Peyer's patch (tissue), 4 donors: ENCODE measurements at regions not wholly inside any gene's neighbourhood (a gene's known extent, or its start where the extent isn't known, plus 50 kb on each side); places are given as distances from the start of the nearest gene placed in this dataset.

Experiments
- CTCF ChIP-seq, 6 experiments: fragments of 450-650 bp in 4 of 6; fragments of 200-600 bp in 2 of 6; sonication (generic) in 1 of 6; IDR thresholded peaks; one replicate each; pipeline ENCODE4 v1.5.1; 2017 to 2019; ENCODE audit warnings: antibody characterized with exemption in 6 of 6, mild to moderate bottlenecking in 3 of 6, moderate library complexity in 1 of 6
- POLR2A ChIP-seq, 2 donors: fragments of 450-650 bp; IDR thresholded peaks; one replicate each; pipeline ENCODE4 v1.5.1; 2017; ENCODE audit warnings: antibody characterized with exemption in 2 of 2, mild to moderate bottlenecking in 2 of 2, moderate library complexity in 2 of 2

- TF ChIP-seq CTCF (IDR thresholded peaks at IDR 0.05) (no peak), POLR2A (IDR thresholded peaks at IDR 0.05) (no peak)
These were observed 147.1 kb downstream of the CHST1 start for GRCh38 chr11:45518141-45518832.
